Mammary epithelial cell (primary cell): ENCODE measurements at regions not wholly inside any gene's neighbourhood (a gene's known extent, or its start where the extent isn't known, plus 50 kb on each side); places are given as distances from the start of the nearest gene placed in this dataset.

Experiments used
- CTCF ChIP-seq, 2 donors: IDR thresholded peaks in 1 of 2; conservative IDR thresholded peaks in 1 of 2; 2 replicates each; pipeline ENCODE4 v1.5.1; 2011 to 2012; ENCODE audit warnings: inconsistent platforms in 2 of 2, low read length in 2 of 2, mild to moderate bottlenecking in 2 of 2, control low read depth in 1 of 2, low read depth in 1 of 2; ENCODE audit not compliant: insufficient read depth in 1 of 2; ENCODE audit errors: extremely low read depth in 1 of 2
- EZH2 ChIP-seq: IDR thresholded peaks from 2 replicates; pipeline ENCODE4 v1.6.1; 2012; ENCODE audit warnings: low read length, inconsistent platforms, borderline replicate concordance

GRCh38 chr11:106480581-106481190, 403.2 kb downstream of the AASDHPPT start:
- TF ChIP-seq CTCF (conservative IDR thresholded peaks at IDR 0.05 in 1 of 2, IDR thresholded peaks at IDR 0.05 in 1 of 2; ENCODE audit: extremely low read depth in 1 of 2, insufficient read depth in 1 of 2, low read depth in 1 of 2, low read length in 2 of 2) (no peak), EZH2 (no peak)
